CD4-positive, alpha-beta T cell treated with Interferon alpha-2 for 1 hour (primary cell): ENCODE measurements at regions not wholly inside any gene's neighbourhood (a gene's known extent, or its start where the extent isn't known, plus 50 kb on each side); places are given as distances from the start of the nearest gene placed in this dataset.

Source experiments
- DNase-seq, 2 donors: peaks; one replicate each; pipeline ENCODE4 v3.0.0-alpha.2; 2020 to 2022

- DNase-seq, result no peak
Observed at GRCh38 chr15:69931156-69931555, 166.6 kb downstream of the TLE3 start.

- DNase-seq, result no peak
Observed at GRCh38 chr15:69934607-69935006, 163.1 kb downstream of the TLE3 start.

GRCh38 chr15:69939513-69940440 is 157.9 kb downstream of the TLE3 start:
- DNase-seq, result no peak

- DNase-seq, result no peak
Observed at GRCh38 chr15:69940441-69941300, 157.0 kb downstream of the TLE3 start.

- no peak for DNase-seq
Observed at GRCh38 chr15:69941301-69941605, 156.5 kb downstream of the TLE3 start.

- no peak for DNase-seq
Observed at GRCh38 chr15:69941706-69942495, 155.8 kb downstream of the TLE3 start.

- no peak for DNase-seq
Observed at GRCh38 chr15:69943637-69944036, 154.1 kb downstream of the TLE3 start.

GRCh38 chr15:69945729-69946128 is 152.0 kb downstream of the TLE3 start:
- no peak for DNase-seq

- DNase-seq, result no peak
Observed at GRCh38 chr15:69946870-69947269, 150.8 kb downstream of the TLE3 start.

GRCh38 chr15:69947394-69947793 is 150.3 kb downstream of the TLE3 start:
- DNase-seq, result no peak

- no peak for DNase-seq
Observed at GRCh38 chr15:69949485-69949884, 148.2 kb downstream of the TLE3 start.

- DNase-seq, result no peak
Observed at GRCh38 chr15:69951256-69951897, 146.3 kb downstream of the TLE3 start.

- no peak for DNase-seq
Observed at GRCh38 chr15:69951898-69952555, 145.7 kb downstream of the TLE3 start.

GRCh38 chr15:69953051-69953450 is 144.7 kb downstream of the TLE3 start:
- no peak for DNase-seq

GRCh38 chr15:69953816-69954215 is 143.9 kb downstream of the TLE3 start:
- no peak for DNase-seq

GRCh38 chr15:69954666-69955065 is 143.1 kb downstream of the TLE3 start:
- no peak for DNase-seq

GRCh38 chr15:69955240-69955894 is 142.3 kb downstream of the TLE3 start:
- DNase-seq, result no peak

GRCh38 chr15:69956417-69956816 is 141.3 kb downstream of the TLE3 start:
- no peak for DNase-seq

GRCh38 chr15:69957175-69957574 is 140.5 kb downstream of the TLE3 start:
- DNase-seq, result no peak

- no peak for DNase-seq
Observed at GRCh38 chr15:69958496-69959084, 139.1 kb downstream of the TLE3 start.

GRCh38 chr15:69962561-69962960 is 135.2 kb downstream of the TLE3 start:
- DNase-seq, result no peak
